CD4-positive, alpha-beta T cell treated with Interleukin-4 for 1 hour (primary cell): ENCODE measurements at regions not wholly inside any gene's neighbourhood (a gene's known extent, or its start where the extent isn't known, plus 50 kb on each side); places are given as distances from the start of the nearest gene placed in this dataset.

ENCODE experiments used
- DNase-seq, 2 donors: peaks; one replicate each; pipeline ENCODE4 v3.0.0-alpha.2; 2020 to 2022

- no peak for DNase-seq
Measured at GRCh38 chr5:60330236-60330635, 369.7 kb downstream of the DEPDC1B start.

GRCh38 chr5:60325870-60326269 is 374.1 kb downstream of the DEPDC1B start:
- DNase-seq: no peak

- no peak for DNase-seq
Measured at GRCh38 chr5:60323596-60323995, 376.4 kb downstream of the DEPDC1B start.

- no peak for DNase-seq
Measured at GRCh38 chr5:60312098-60312497, 387.9 kb downstream of the DEPDC1B start.

GRCh38 chr5:60299944-60300343 is 400.0 kb downstream of the DEPDC1B start:
- no peak for DNase-seq

- no peak for DNase-seq
Measured at GRCh38 chr5:60297658-60298057, 402.3 kb downstream of the DEPDC1B start.

GRCh38 chr5:60295423-60295822 is 401.9 kb upstream of the PDE4D start:
- no peak for DNase-seq

GRCh38 chr5:60293518-60293917 is 400.0 kb upstream of the PDE4D start:
- no peak for DNase-seq

- peak; percentile 8 to 54 for DNase-seq
Measured at GRCh38 chr5:60287174-60287771, 393.7 kb upstream of the PDE4D start.

- no peak for DNase-seq
Measured at GRCh38 chr5:60285910-60286309, 392.4 kb upstream of the PDE4D start.

- no peak for DNase-seq
Measured at GRCh38 chr5:60280943-60281342, 387.4 kb upstream of the PDE4D start.

GRCh38 chr5:60277941-60278340 is 384.4 kb upstream of the PDE4D start:
- no peak for DNase-seq

- no peak for DNase-seq
Measured at GRCh38 chr5:60274747-60275146, 381.2 kb upstream of the PDE4D start.

- DNase-seq: no peak
Measured at GRCh38 chr5:60271517-60271916, 378.0 kb upstream of the PDE4D start.

- no peak for DNase-seq
Measured at GRCh38 chr5:60267907-60268306, 374.4 kb upstream of the PDE4D start.

GRCh38 chr5:60263346-60263745 is 369.8 kb upstream of the PDE4D start:
- no peak for DNase-seq

GRCh38 chr5:60262576-60263295 is 369.2 kb upstream of the PDE4D start:
- no peak for DNase-seq

GRCh38 chr5:60261732-60262131 is 368.2 kb upstream of the PDE4D start:
- DNase-seq: no peak

- DNase-seq: no peak
Measured at GRCh38 chr5:60260658-60261057, 367.1 kb upstream of the PDE4D start.

GRCh38 chr5:60259730-60260129 is 366.2 kb upstream of the PDE4D start:
- no peak for DNase-seq

- DNase-seq: no peak
Measured at GRCh38 chr5:60257596-60258271, 364.2 kb upstream of the PDE4D start.

- no peak for DNase-seq
Measured at GRCh38 chr5:60256546-60256945, 363.0 kb upstream of the PDE4D start.

- DNase-seq: peak; percentile 9 to 30
Measured at GRCh38 chr5:60248901-60249300, 355.4 kb upstream of the PDE4D start.

GRCh38 chr5:60243713-60244112 is 350.2 kb upstream of the PDE4D start:
- DNase-seq: no peak
